ENCODE measurements at regions not wholly inside any gene's neighbourhood (a gene's known extent, or its start where the extent isn't known, plus 50 kb on each side); places are given as distances from the start of the nearest gene placed in this dataset.
"Not testable (repeated sequence)": the region's sequence is repeated elsewhere in the genome, so short reads cannot be mapped to it uniquely, and the experiment has no call there.

- TF ChIP-seq, protein P1, sequence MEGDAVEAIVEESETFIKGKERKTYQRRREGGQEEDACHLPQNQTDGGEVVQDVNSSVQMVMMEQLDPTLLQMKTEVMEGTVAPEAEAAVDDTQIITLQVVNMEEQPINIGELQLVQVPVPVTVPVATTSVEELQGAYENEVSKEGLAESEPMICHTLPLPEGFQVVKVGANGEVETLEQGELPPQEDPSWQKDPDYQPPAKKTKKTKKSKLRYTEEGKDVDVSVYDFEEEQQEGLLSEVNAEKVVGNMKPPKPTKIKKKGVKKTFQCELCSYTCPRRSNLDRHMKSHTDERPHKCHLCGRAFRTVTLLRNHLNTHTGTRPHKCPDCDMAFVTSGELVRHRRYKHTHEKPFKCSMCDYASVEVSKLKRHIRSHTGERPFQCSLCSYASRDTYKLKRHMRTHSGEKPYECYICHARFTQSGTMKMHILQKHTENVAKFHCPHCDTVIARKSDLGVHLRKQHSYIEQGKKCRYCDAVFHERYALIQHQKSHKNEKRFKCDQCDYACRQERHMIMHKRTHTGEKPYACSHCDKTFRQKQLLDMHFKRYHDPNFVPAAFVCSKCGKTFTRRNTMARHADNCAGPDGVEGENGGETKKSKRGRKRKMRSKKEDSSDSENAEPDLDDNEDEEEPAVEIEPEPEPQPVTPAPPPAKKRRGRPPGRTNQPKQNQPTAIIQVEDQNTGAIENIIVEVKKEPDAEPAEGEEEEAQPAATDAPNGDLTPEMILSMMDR (IDR thresholded peaks at IDR 0.05), result not testable (repeated sequence)
- not testable (repeated sequence) for TF ChIP-seq POLR2A (IDR thresholded peaks at IDR 0.05)
Measured at GRCh38 chr7:153998896-153999295, 53.3 kb upstream of the DPP6 start.

Measured in Peyer's patch (tissue), 4 donors.